HFFc6 (cell line): ENCODE measurements at regions not wholly inside any gene's neighbourhood (a gene's known extent, or its start where the extent isn't known, plus 50 kb on each side); places are given as distances from the start of the nearest gene placed in this dataset.

Experiments used
- DNase-seq: peaks from one replicate; pipeline ENCODE4 v3.0.0-alpha.2; 2018
- H3K27ac Mint-ChIP-seq: 2 replicates; pipeline ENCODE4 v1.8.0; 2020; ENCODE audit warnings: mild to moderate bottlenecking, mixed read lengths
- H3K27me3 Mint-ChIP-seq: 2 replicates; pipeline ENCODE4 v1.8.0; 2021; ENCODE audit warnings: mild to moderate bottlenecking, moderate library complexity, mixed read lengths; ENCODE audit not compliant: insufficient read depth
- H3K36me3 Mint-ChIP-seq: 2 replicates; pipeline ENCODE4 v1.8.0; 2021; ENCODE audit warnings: low read depth, mixed read lengths
- H3K4me1 Mint-ChIP-seq: 2 replicates; pipeline ENCODE4 v1.8.0; 2020; ENCODE audit warnings: low read depth, mixed read lengths
- H3K4me3 Mint-ChIP-seq: 2 replicates; pipeline ENCODE4 v1.8.0; 2020; ENCODE audit warnings: mild to moderate bottlenecking, moderate library complexity, mixed read lengths
- H3K9me3 Mint-ChIP-seq: 2 replicates; pipeline ENCODE4 v1.8.0; 2020; ENCODE audit warnings: mild to moderate bottlenecking, mixed read lengths
- CTCF ChIP-seq: fragments of 200-600 bp; sonication (generic); IDR thresholded peaks from 2 replicates; pipeline ENCODE4 v1.5.0; 2021; ENCODE audit warnings: antibody characterized with exemption, mild to moderate bottlenecking

GRCh38 chr4:154039435-154040343 is 250.8 kb upstream of the SFRP2 start:
- TF ChIP-seq CTCF = no peak
- no peaks in the 10 kb centered on the region for H3K36me3 Mint-ChIP-seq
- H3K4me3 Mint-ChIP-seq = no peak overlapping the region
- H3K4me1 Mint-ChIP-seq = no peaks in the 10 kb centered on the region
- DNase-seq = no peak
- H3K27me3 Mint-ChIP-seq = peaks cover 2% of the 10 kb centered on the region; the same call in 1 of the 2 replicates
- no peak overlapping the region for H3K27ac Mint-ChIP-seq
- H3K9me3 Mint-ChIP-seq = peaks cover 22% of the 10 kb centered on the region

DNA sequence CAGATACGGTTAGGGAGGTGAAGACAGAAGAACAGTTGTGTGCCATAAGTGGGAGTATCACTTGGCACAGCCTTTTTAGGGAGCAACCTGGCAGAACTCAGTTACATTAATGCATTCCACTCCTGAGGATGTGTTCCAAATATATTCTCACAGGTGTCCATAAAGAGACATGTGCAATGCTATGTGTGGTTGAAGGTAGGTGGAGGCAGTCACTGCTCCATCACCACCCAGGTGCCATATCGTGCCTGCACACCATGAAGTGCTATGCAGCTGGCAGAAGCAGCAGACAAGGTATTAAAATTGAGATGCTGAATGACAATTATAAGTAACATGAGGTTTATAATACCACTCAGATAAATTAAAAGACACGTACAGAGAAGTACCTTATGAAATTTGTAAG is 248.0 kb upstream of the SFRP2 start:
- H3K4me3 Mint-ChIP-seq = no peak overlapping the region
- no peak for TF ChIP-seq CTCF
- H3K4me1 Mint-ChIP-seq = no peaks in the 10 kb centered on the region
- H3K9me3 Mint-ChIP-seq = peaks cover 23% of the 10 kb centered on the region
- DNase-seq = no peak
- no peaks in the 10 kb centered on the region for H3K36me3 Mint-ChIP-seq
- H3K27me3 Mint-ChIP-seq = no peaks in the 10 kb centered on the region
- H3K27ac Mint-ChIP-seq = no peak overlapping the region

- TF ChIP-seq CTCF = no peak
- DNase-seq = no peak
- Mint-ChIP-seq H3K4me1 (no peaks in the 10 kb centered on the region), H3K9me3 (peaks cover 18% of the 10 kb centered on the region), H3K27ac (no peak overlapping the region), H3K36me3 (no peaks in the 10 kb centered on the region), H3K27me3 (no peaks in the 10 kb centered on the region), H3K4me3 (no peak overlapping the region)
These were observed 246.5 kb upstream of the SFRP2 start for GRCh38 chr4:154035341-154035740.

- Mint-ChIP-seq H3K27ac (no peak overlapping the region), H3K4me3 (no peak overlapping the region), H3K9me3 (peaks cover 15% of the 10 kb centered on the region), H3K36me3 (no peaks in the 10 kb centered on the region), H3K27me3 (no peaks in the 10 kb centered on the region), H3K4me1 (no peaks in the 10 kb centered on the region)
- TF ChIP-seq CTCF = no peak
- no peak for DNase-seq
These were observed 245.0 kb upstream of the SFRP2 start for GRCh38 chr4:154033921-154034320.

GRCh38 chr4:154032914-154033313 is 244.0 kb upstream of the SFRP2 start:
- H3K27me3 Mint-ChIP-seq = no peaks in the 10 kb centered on the region
- DNase-seq = no peak

More at GRCh38 chr4:154032914-154033313, 244.0 kb upstream of the SFRP2 start:
- TF ChIP-seq CTCF = no peak
- Mint-ChIP-seq H3K9me3 (peaks cover 15% of the 10 kb centered on the region), H3K27ac (no peak overlapping the region), H3K36me3 (no peaks in the 10 kb centered on the region), H3K4me3 (no peak overlapping the region), H3K4me1 (no peaks in the 10 kb centered on the region)
